Kidney epithelial cell (primary cell): ENCODE measurements at regions not wholly inside any gene's neighbourhood (a gene's known extent, or its start where the extent isn't known, plus 50 kb on each side); places are given as distances from the start of the nearest gene placed in this dataset.

ENCODE experiments used
- DNase-seq: peaks from one replicate; pipeline ENCODE4 v3.0.0-alpha.2; 2010; ENCODE audit warnings: low read depth
- H3K27me3 ChIP-seq: 2 replicates; pipeline ENCODE4 v1.6.0; 2011; ENCODE audit warnings: low read length; ENCODE audit not compliant: control insufficient read depth, insufficient read depth
- H3K36me3 ChIP-seq: 2 replicates; pipeline ENCODE4 v1.5.1; 2011; ENCODE audit warnings: low read length; ENCODE audit not compliant: control insufficient read depth, insufficient read depth
- H3K4me3 ChIP-seq: 2 replicates; pipeline ENCODE4 v1.5.1; 2011; ENCODE audit warnings: low read depth, mild to moderate bottlenecking, control low read depth, low read length
- TF ChIP-seq, protein P1 (sequence below): IDR thresholded peaks from 2 replicates; pipeline ENCODE4 v1.5.1; 2011; ENCODE audit warnings: mild to moderate bottlenecking, moderate library complexity, low read length, control low read depth, inconsistent platforms; ENCODE audit not compliant: insufficient read depth, poor library complexity, severe bottlenecking

DNA sequence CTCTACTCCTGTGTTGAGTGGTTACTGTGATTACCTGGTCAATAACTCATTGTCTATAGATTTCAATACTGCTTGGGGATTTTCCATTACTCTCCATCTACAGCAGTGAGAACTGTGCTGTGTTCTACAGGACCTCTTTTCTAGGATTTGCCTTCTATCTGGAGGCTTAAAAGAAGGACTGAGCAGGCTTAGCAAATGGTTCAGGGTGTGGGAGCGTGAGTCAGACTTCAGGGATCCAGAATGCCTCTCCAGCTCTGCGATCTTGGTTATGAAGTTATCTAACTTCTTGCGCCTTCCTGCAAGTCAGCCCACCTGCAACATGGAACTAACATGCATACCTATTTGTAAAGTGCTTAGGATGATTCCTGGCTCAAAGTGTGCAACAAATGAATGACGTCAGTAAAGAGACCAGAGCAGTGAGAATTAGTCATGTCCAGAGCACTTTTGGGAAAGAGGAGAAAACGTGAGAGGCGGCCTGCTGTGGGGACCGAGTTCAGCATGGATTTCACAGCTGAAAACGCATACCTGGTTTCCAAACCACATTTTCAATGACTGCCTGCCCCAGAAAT is 610.1 kb upstream of the CDH4 start:
- TF ChIP-seq, protein P1, sequence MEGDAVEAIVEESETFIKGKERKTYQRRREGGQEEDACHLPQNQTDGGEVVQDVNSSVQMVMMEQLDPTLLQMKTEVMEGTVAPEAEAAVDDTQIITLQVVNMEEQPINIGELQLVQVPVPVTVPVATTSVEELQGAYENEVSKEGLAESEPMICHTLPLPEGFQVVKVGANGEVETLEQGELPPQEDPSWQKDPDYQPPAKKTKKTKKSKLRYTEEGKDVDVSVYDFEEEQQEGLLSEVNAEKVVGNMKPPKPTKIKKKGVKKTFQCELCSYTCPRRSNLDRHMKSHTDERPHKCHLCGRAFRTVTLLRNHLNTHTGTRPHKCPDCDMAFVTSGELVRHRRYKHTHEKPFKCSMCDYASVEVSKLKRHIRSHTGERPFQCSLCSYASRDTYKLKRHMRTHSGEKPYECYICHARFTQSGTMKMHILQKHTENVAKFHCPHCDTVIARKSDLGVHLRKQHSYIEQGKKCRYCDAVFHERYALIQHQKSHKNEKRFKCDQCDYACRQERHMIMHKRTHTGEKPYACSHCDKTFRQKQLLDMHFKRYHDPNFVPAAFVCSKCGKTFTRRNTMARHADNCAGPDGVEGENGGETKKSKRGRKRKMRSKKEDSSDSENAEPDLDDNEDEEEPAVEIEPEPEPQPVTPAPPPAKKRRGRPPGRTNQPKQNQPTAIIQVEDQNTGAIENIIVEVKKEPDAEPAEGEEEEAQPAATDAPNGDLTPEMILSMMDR = no peak
- no peak for DNase-seq
- Histone ChIP-seq H3K4me3 (no peak overlapping the region), H3K36me3 (no peaks in the 10 kb centered on the region), H3K27me3 (no peaks in the 10 kb centered on the region)

DNA sequence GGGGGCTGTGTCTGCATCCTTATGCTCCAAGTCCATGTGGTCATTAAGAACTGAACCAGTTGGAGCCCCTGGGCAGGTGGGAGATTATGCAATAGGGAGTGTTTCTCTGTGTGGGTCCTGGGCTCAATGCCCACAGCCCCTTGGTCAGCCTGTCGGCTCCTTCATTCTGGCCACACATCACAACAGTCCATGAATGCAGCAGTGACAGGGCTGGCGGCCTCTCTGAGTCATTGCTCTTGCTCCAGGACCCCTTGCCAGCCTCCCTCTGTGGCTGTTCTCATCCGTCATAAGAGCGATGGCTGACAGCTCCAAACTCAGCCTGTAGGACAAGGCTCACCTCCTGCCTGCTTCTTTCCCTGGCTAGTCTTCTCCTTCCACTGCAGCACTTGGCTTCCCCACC is 609.5 kb upstream of the CDH4 start:
- DNase-seq = no peak
- Histone ChIP-seq H3K36me3 (no peaks in the 10 kb centered on the region), H3K27me3 (no peaks in the 10 kb centered on the region), H3K4me3 (no peak overlapping the region)
- TF ChIP-seq, protein P1 = no peak

DNA sequence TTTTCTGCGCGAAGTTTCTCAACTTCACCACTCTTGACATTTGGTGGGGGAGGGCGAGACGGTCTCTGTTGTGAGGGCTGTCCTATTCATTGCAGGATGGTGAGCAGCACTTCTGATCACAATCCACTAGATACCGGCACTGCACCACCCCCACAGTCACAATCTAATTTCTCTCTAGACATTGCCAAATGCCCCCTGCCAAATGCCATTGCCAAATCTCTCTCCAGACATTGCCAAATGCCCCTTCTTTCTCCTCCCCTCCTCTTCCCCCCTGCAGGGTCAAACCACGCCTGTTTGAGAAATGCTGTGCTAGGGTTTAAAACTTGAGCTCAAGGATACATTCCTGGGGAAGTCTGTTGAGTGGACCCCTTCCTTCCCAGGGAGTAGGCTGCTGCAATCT is 603.5 kb upstream of the CDH4 start:
- TF ChIP-seq, protein P1 = no peak
- DNase-seq = no peak
- Histone ChIP-seq H3K4me3 (no peak overlapping the region), H3K27me3 (no peaks in the 10 kb centered on the region), H3K36me3 (no peaks in the 10 kb centered on the region)

DNA sequence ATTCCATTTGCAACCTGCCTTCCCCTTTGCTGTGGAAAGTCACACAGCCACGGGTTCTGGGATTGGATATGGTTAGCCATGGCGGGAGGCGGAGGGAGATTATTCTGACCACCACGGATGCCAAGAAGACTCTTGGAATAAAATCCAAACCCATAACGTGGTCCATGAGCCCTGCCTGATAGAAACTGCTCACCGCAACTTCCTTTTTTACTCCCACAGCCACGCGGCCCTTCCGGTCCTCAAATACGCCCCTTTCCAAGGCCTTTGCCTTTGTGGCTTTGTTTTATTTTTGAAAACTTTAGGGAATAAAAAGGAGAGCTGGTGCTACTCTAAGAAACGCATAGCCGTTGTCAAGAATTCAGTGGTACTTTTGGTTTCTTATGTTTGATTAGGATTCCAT is 602.5 kb upstream of the CDH4 start:
- Histone ChIP-seq H3K27me3 (no peaks in the 10 kb centered on the region), H3K36me3 (no peaks in the 10 kb centered on the region), H3K4me3 (no peak overlapping the region)
- no peak for DNase-seq
- TF ChIP-seq, protein P1 = no peak

DNA sequence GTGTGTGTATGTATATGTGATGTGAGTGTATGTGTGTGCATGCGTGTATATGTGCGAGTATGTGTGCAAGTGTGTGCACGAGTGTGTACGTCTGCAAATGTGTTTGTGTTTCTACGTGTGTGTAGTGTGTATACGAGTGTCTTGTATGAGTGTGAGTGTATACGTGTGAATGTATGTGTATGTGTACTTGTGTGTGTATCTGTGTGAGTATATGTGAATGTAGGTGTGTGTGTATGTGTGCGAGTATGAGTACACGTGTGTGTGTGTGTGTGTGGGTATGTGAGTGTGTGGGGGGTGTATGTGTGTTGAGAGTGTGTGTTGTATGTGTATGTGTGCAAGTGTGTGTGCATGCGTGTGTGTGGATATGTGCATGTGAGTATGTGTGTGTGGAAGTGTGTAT is 602.0 kb upstream of the CDH4 start:
- Histone ChIP-seq H3K36me3 (no peaks in the 10 kb centered on the region), H3K27me3 (no peaks in the 10 kb centered on the region), H3K4me3 (no peak overlapping the region)
- DNase-seq = no peak
- TF ChIP-seq, protein P1 = no peak

DNA sequence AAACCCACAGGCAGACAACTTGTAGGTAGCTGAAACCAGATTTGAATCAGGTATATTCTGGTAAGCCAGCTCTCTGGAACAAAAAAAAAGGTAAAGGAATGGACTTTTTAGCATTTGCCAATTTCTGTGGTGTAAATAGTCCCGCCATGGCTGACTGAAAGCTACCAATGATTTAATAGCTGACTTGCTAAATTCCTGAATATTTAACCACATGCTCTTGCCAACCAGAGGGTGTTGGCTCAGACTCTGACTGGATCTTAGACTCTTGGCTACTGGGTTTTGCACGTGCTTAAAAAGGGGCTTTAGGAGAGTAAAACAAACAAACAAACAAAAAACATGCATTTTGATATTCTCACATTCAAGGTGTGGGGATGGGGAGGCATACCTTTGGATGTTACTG is 600.0 kb upstream of the CDH4 start:
- DNase-seq = no peak
- TF ChIP-seq, protein P1 = no peak
- H3K27me3 ChIP-seq = no peaks in the 10 kb centered on the region
- no peak overlapping the region for H3K4me3 ChIP-seq
- no peaks in the 10 kb centered on the region for H3K36me3 ChIP-seq
